ENCODE measurements at regions not wholly inside any gene's neighbourhood (a gene's known extent, or its start where the extent isn't known, plus 50 kb on each side); places are given as distances from the start of the nearest gene placed in this dataset.
"Not testable (repeated sequence)": the region's sequence is repeated elsewhere in the genome, so short reads cannot be mapped to it uniquely, and the experiment has no call there.

DNA sequence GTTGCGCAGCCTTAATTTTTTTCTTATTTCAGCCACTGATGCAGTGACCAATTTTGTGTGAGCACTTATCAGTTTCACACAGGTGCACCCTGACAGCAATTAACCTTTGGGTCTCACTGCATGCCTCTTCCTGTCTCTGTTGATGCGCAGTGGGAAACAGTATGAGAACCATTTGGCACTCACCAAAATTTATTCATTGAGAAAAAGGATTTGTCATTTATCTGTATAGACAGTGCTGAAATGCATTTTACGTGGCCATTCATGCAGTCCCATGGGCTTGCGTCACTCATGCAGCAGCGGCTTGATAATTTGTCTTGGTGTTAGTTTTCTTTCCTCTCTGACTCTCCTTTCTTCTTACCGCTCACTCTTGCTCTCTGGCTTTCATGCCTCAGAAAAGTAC, 157.5 kb downstream of the C12orf75 start:
- peak in 1 of 2 donors; percentile 82 for DNase-seq (ENCODE audit: low read depth in 2 of 2)
- TF ChIP-seq, protein P1, sequence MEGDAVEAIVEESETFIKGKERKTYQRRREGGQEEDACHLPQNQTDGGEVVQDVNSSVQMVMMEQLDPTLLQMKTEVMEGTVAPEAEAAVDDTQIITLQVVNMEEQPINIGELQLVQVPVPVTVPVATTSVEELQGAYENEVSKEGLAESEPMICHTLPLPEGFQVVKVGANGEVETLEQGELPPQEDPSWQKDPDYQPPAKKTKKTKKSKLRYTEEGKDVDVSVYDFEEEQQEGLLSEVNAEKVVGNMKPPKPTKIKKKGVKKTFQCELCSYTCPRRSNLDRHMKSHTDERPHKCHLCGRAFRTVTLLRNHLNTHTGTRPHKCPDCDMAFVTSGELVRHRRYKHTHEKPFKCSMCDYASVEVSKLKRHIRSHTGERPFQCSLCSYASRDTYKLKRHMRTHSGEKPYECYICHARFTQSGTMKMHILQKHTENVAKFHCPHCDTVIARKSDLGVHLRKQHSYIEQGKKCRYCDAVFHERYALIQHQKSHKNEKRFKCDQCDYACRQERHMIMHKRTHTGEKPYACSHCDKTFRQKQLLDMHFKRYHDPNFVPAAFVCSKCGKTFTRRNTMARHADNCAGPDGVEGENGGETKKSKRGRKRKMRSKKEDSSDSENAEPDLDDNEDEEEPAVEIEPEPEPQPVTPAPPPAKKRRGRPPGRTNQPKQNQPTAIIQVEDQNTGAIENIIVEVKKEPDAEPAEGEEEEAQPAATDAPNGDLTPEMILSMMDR (conservative IDR thresholded peaks at IDR 0.05 in 1 of 2, IDR thresholded peaks at IDR 0.05 in 1 of 2; ENCODE audit: low read depth in 1 of 2, low read length in 2 of 2) = no peak
- TF ChIP-seq EZH2 (IDR thresholded peaks at IDR 0.05; ENCODE audit: low read length, missing control alignments) = no peak

DNA sequence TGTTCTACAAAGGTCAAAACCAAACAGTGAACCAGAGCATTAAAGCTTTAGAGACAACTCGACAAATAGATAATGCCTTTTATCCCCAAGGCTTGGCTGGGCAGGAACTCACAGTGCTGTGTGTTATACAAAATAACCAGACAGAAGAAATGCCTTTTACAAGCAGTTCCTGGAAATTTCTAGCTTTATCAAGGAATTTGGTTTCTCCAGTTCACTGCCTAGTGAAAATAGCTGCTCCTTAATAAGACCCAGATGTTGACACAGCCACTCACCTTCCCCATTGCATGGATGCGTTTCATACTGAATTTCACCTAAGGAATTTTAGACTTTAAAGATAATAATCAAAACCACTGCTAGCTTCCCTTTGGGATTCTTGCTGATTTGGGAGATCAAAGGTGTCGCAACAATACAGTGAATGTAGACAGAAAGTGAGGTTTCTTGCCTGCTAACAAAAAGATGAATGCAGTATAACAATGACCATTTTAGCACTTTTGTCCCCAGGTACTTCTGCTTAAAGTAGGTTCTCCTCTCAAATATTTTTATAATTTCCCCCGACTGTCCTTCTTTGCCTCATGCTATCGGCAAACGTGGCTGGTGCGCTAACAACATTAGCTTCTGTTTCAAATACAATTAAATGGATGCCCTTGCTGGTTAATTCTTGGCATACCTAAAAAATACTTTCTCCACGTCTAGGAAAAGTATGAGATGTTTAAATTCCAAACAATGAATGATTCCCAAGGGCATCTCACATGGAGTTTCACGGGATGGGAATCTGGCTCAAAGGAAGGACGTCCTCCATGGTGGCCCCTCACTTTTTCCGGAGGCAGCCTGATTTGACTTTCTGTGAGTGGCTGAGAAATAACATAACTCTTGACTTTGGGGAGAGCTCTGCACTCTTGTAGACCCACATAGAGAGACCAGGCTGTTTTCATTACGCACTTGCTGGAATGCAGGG, 162.4 kb downstream of the C12orf75 start:
- H3K27ac ChIP-seq (ENCODE audit: insufficient read depth, low read length) = no peak overlapping the region
- no peaks in the 10 kb centered on the region for H3K79me2 ChIP-seq (ENCODE audit: control insufficient read depth, insufficient read depth, low read length)
- H3K36me3 ChIP-seq (ENCODE audit: control insufficient read depth, insufficient read depth, low read length) = no peaks in the 10 kb centered on the region
- peak in 1 of 2 donors; percentile 95 for DNase-seq (ENCODE audit: low read depth in 2 of 2)
- H2AFZ ChIP-seq (ENCODE audit: low read length) = no peak overlapping the region
- no peaks in the 10 kb centered on the region for H3K4me1 ChIP-seq (ENCODE audit: control insufficient read depth, extremely low read depth, insufficient read depth, low read length)
- TF ChIP-seq, protein P1 (conservative IDR thresholded peaks at IDR 0.05 in 1 of 2, IDR thresholded peaks at IDR 0.05 in 1 of 2; ENCODE audit: low read depth in 1 of 2, low read length in 2 of 2) = no peak
- no peak for TF ChIP-seq EZH2 (IDR thresholded peaks at IDR 0.05; ENCODE audit: low read length, missing control alignments)
- H4K20me1 ChIP-seq (ENCODE audit: control insufficient read depth, extremely low read depth, insufficient read depth, low read length) = no peaks in the 10 kb centered on the region
- no peaks in the 10 kb centered on the region for H3K27me3 ChIP-seq (ENCODE audit: control insufficient read depth, insufficient read depth, low read length)
- no peaks in the 10 kb centered on the region for H3K9me3 ChIP-seq (ENCODE audit: control insufficient read depth, insufficient read depth, low read depth, low read length)
- H3K4me3 ChIP-seq (replicated peaks in 1 of 4; ENCODE audit: control extremely low read depth in 1 of 4, insufficient read depth in 1 of 4, low read depth in 3 of 4, low read length in 4 of 4) = no peak overlapping the region
- H3K4me2 ChIP-seq (ENCODE audit: extremely low read depth, insufficient read depth, low read length) = no peak overlapping the region
- H3K9ac ChIP-seq (ENCODE audit: insufficient read depth, low read length) = no peak overlapping the region

More for the DNA sequence above, 157.5 kb downstream of the C12orf75 start:
- Histone ChIP-seq H3K4me1 (ENCODE audit: control insufficient read depth, extremely low read depth, insufficient read depth, low read length) (no peaks in the 10 kb centered on the region), H3K4me2 (ENCODE audit: extremely low read depth, insufficient read depth, low read length) (no peak overlapping the region), H4K20me1 (ENCODE audit: control insufficient read depth, extremely low read depth, insufficient read depth, low read length) (no peaks in the 10 kb centered on the region), H3K9ac (ENCODE audit: insufficient read depth, low read length) (no peak overlapping the region), H3K27ac (ENCODE audit: insufficient read depth, low read length) (no peak overlapping the region), H3K9me3 (ENCODE audit: control insufficient read depth, insufficient read depth, low read depth, low read length) (no peaks in the 10 kb centered on the region), H2AFZ (ENCODE audit: low read length) (no peak overlapping the region), H3K79me2 (ENCODE audit: control insufficient read depth, insufficient read depth, low read length) (no peaks in the 10 kb centered on the region), H3K4me3 (replicated peaks in 1 of 4; ENCODE audit: control extremely low read depth in 1 of 4, insufficient read depth in 1 of 4, low read depth in 3 of 4, low read length in 4 of 4) (no peak overlapping the region), H3K36me3 (ENCODE audit: control insufficient read depth, insufficient read depth, low read length) (no peaks in the 10 kb centered on the region), H3K27me3 (ENCODE audit: control insufficient read depth, insufficient read depth, low read length) (no peaks in the 10 kb centered on the region)

DNA sequence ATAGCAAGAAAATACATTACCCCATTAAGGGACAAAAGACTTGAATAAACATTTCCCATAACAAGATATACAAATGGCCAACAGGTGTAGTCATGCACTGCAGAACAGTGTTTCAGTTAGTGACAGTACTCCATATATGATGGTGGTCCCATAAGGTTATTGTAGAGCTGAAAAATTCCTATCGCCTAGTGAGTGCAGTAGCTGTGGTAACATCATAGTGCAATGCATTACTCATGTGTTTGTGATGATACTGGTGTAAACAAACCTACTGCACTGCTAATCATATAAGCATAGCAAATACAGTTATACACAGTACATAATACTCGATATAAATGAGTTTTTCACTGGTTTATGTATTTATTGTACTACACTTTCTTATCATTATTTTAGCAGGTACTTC, 168.7 kb downstream of the C12orf75 start:
- no peak overlapping the region for H3K4me2 ChIP-seq (ENCODE audit: extremely low read depth, insufficient read depth, low read length)
- H3K9ac ChIP-seq (ENCODE audit: insufficient read depth, low read length) = no peak overlapping the region
- no peak for TF ChIP-seq EZH2 (IDR thresholded peaks at IDR 0.05; ENCODE audit: low read length, missing control alignments)
- TF ChIP-seq, protein P1 (conservative IDR thresholded peaks at IDR 0.05 in 1 of 2, IDR thresholded peaks at IDR 0.05 in 1 of 2; ENCODE audit: low read depth in 1 of 2, low read length in 2 of 2) = no peak
- no peaks in the 10 kb centered on the region for H3K36me3 ChIP-seq (ENCODE audit: control insufficient read depth, insufficient read depth, low read length)
- H2AFZ ChIP-seq (ENCODE audit: low read length) = no peak overlapping the region
- H3K4me3 ChIP-seq (replicated peaks in 1 of 4; ENCODE audit: control extremely low read depth in 1 of 4, insufficient read depth in 1 of 4, low read depth in 3 of 4, low read length in 4 of 4) = no peak overlapping the region
- H4K20me1 ChIP-seq (ENCODE audit: control insufficient read depth, extremely low read depth, insufficient read depth, low read length) = no peaks in the 10 kb centered on the region
- no peaks in the 10 kb centered on the region for H3K4me1 ChIP-seq (ENCODE audit: control insufficient read depth, extremely low read depth, insufficient read depth, low read length)
- DNase-seq (ENCODE audit: low read depth in 2 of 2) = no peak
- H3K79me2 ChIP-seq (ENCODE audit: control insufficient read depth, insufficient read depth, low read length) = no peaks in the 10 kb centered on the region
- H3K27ac ChIP-seq (ENCODE audit: insufficient read depth, low read length) = no peak overlapping the region
- no peaks in the 10 kb centered on the region for H3K27me3 ChIP-seq (ENCODE audit: control insufficient read depth, insufficient read depth, low read length)
- no peaks in the 10 kb centered on the region for H3K9me3 ChIP-seq (ENCODE audit: control insufficient read depth, insufficient read depth, low read depth, low read length)

DNA sequence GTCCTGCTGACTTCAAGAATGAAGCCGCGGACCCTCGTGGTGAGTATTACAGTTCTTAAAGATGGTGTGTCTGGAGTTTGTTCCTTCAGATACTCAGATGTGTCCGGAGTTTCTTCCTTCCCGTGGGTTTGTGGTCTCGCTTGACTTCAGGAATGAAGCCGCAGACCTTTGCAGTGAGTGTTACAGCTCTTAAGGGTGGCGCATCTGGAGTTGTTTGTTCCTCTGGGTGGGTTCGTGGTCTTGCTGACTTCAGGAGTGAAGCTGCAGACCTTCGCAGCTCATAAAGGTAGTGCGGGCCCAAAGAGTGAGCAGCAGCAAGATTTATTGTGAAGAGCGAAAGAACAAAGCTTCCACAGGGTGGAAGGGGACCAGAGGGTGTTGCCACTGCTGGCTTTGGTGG, 170.2 kb downstream of the C12orf75 start:
- H2AFZ ChIP-seq (ENCODE audit: low read length); DNase-seq (ENCODE audit: low read depth in 2 of 2); H3K79me2 ChIP-seq (ENCODE audit: control insufficient read depth, insufficient read depth, low read length); H3K9ac ChIP-seq (ENCODE audit: insufficient read depth, low read length); H3K4me1 ChIP-seq (ENCODE audit: control insufficient read depth, extremely low read depth, insufficient read depth, low read length); H3K9me3 ChIP-seq (ENCODE audit: control insufficient read depth, insufficient read depth, low read depth, low read length); H3K27me3 ChIP-seq (ENCODE audit: control insufficient read depth, insufficient read depth, low read length); H3K4me2 ChIP-seq (ENCODE audit: extremely low read depth, insufficient read depth, low read length); H3K4me3 ChIP-seq (replicated peaks in 1 of 4; ENCODE audit: control extremely low read depth in 1 of 4, insufficient read depth in 1 of 4, low read depth in 3 of 4, low read length in 4 of 4); H4K20me1 ChIP-seq (ENCODE audit: control insufficient read depth, extremely low read depth, insufficient read depth, low read length); H3K36me3 ChIP-seq (ENCODE audit: control insufficient read depth, insufficient read depth, low read length); H3K27ac ChIP-seq (ENCODE audit: insufficient read depth, low read length): not testable (repeated sequence)

All from fibroblast of lung (primary cell).